HL-60 (cell line): ENCODE measurements at regions not wholly inside any gene's neighbourhood (a gene's known extent, or its start where the extent isn't known, plus 50 kb on each side); places are given as distances from the start of the nearest gene placed in this dataset.

Experiments
- GABPA ChIP-seq: IDR thresholded peaks from 2 replicates; pipeline ENCODE4 v1.6.1; 2012; ENCODE audit warnings: low read depth
- POLR2AphosphoS5 ChIP-seq: IDR thresholded peaks from 2 replicates; pipeline ENCODE4 v1.6.1; 2012; ENCODE audit warnings: low read depth
- REST ChIP-seq: IDR thresholded peaks from 2 replicates; pipeline ENCODE4 v1.6.1; 2012; ENCODE audit warnings: low read depth; ENCODE audit not compliant: insufficient replicate concordance
- SPI1 ChIP-seq: IDR thresholded peaks from 2 replicates; pipeline ENCODE4 v1.6.1; 2012; ENCODE audit warnings: low read depth, mild to moderate bottlenecking, borderline replicate concordance
- TF ChIP-seq, protein P1 (sequence below): IDR thresholded peaks from one replicate; pipeline ENCODE4 v1.5.1; 2011; ENCODE audit warnings: low read length, control low read depth, inconsistent platforms; ENCODE audit not compliant: insufficient read depth

- TF ChIP-seq, protein P1, sequence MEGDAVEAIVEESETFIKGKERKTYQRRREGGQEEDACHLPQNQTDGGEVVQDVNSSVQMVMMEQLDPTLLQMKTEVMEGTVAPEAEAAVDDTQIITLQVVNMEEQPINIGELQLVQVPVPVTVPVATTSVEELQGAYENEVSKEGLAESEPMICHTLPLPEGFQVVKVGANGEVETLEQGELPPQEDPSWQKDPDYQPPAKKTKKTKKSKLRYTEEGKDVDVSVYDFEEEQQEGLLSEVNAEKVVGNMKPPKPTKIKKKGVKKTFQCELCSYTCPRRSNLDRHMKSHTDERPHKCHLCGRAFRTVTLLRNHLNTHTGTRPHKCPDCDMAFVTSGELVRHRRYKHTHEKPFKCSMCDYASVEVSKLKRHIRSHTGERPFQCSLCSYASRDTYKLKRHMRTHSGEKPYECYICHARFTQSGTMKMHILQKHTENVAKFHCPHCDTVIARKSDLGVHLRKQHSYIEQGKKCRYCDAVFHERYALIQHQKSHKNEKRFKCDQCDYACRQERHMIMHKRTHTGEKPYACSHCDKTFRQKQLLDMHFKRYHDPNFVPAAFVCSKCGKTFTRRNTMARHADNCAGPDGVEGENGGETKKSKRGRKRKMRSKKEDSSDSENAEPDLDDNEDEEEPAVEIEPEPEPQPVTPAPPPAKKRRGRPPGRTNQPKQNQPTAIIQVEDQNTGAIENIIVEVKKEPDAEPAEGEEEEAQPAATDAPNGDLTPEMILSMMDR = no peak
- TF ChIP-seq REST = no peak
- TF ChIP-seq SPI1 = no peak
- no peak for TF ChIP-seq POLR2AphosphoS5
- no peak for TF ChIP-seq GABPA
Observed at GRCh38 chr6:20334334-20334733, 67.3 kb upstream of the E2F3 start.
